ENCODE measurements at regions not wholly inside any gene's neighbourhood (a gene's known extent, or its start where the extent isn't known, plus 50 kb on each side); places are given as distances from the start of the nearest gene placed in this dataset.

- TF ChIP-seq, protein P1, sequence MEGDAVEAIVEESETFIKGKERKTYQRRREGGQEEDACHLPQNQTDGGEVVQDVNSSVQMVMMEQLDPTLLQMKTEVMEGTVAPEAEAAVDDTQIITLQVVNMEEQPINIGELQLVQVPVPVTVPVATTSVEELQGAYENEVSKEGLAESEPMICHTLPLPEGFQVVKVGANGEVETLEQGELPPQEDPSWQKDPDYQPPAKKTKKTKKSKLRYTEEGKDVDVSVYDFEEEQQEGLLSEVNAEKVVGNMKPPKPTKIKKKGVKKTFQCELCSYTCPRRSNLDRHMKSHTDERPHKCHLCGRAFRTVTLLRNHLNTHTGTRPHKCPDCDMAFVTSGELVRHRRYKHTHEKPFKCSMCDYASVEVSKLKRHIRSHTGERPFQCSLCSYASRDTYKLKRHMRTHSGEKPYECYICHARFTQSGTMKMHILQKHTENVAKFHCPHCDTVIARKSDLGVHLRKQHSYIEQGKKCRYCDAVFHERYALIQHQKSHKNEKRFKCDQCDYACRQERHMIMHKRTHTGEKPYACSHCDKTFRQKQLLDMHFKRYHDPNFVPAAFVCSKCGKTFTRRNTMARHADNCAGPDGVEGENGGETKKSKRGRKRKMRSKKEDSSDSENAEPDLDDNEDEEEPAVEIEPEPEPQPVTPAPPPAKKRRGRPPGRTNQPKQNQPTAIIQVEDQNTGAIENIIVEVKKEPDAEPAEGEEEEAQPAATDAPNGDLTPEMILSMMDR (IDR thresholded peaks at IDR 0.05) = no peak
- TF ChIP-seq EP300 (IDR thresholded peaks at IDR 0.05) (no peak), POLR2A (IDR thresholded peaks at IDR 0.05) (no peak), POLR2AphosphoS5 (IDR thresholded peaks at IDR 0.05) (no peak)
Observed at GRCh38 chr14:97315790-97316189, 518.6 kb downstream of the VRK1 start.
